ENCODE measurements at regions not wholly inside any gene's neighbourhood (a gene's known extent, or its start where the extent isn't known, plus 50 kb on each side); places are given as distances from the start of the nearest gene placed in this dataset.
"Not testable (repeated sequence)": the region's sequence is repeated elsewhere in the genome, so short reads cannot be mapped to it uniquely, and the experiment has no call there.

- DNase-seq: no peak
Observed at GRCh38 chr1:5684791-5685190, 307.4 kb downstream of the NPHP4 start.

DNA sequence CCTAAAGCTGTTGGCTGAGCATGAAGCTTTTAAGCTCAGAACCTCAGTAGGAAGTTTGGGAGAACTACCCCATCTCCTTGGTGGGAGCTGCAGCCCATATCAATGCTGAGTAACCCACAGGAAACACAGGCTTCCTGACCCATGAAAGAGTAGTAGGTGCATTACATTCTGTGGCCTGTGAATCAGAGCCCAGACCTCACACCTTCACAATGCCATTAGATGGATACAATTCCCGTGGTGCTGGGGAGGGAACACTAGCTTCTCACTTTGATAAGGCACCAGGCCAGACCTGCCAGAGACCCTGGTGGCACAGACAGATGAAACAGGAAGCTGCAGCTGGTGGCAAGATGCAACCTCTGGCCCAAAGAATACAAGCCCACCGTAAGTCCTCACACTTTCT lies 308.8 kb downstream of the NPHP4 start:
- no peak for DNase-seq

DNA sequence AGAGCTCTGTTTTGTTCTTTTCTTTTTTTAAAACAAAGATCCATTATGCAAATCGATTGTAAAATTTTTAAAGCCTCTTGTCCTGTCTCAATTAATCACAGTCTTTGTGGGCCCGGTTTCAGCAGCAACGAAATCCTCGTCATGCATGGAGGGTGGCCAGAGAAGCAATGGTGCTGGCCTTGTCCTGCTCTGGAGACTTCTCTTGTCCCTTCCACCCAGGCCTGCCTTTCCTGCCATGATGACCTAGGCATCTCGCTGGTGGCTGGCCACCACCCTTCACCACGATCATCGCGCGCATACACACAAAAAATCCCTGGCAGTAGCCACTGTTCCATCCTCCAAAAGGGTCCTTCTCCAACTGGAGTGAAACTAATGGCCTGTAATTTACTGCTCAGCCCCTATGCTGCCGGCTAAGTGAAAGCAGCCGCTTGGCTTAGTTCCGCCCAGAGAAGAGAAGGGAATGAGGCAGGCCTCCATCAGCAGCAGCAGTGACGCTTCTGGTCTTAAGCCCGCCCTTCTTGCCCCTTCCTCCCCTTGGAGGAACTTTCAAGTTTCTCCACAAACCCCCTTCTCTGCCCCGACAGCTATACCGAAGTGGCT lies 309.5 kb downstream of the NPHP4 start:
- DNase-seq: no peak

- DNase-seq: no peak
Observed at GRCh38 chr1:5681654-5682053, 310.6 kb downstream of the NPHP4 start.

- no peak for DNase-seq
Observed at GRCh38 chr1:5680600-5680999, 311.6 kb downstream of the NPHP4 start.

GRCh38 chr1:5678759-5679158 lies 313.5 kb downstream of the NPHP4 start:
- no peak for DNase-seq

DNA sequence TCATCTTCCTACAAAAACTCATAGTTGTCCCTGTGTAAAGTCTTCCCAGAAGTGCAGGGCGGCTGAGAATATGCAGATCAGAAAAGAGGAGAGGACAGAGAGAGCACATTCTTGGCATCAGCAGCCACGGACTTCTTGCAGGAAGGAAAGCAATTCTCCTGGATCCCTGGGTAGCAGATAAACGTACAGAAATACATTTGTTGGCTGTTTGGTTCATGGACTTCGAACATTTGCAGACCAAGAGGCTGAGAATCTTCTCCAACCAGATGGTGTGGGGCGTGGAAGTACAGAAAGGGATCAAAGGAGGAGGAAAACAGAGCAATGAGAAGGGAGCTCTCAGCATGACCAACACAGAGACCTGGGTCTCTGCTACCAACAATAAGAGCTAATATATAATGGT lies 319.9 kb downstream of the NPHP4 start:
- not testable (repeated sequence) for DNase-seq

DNA sequence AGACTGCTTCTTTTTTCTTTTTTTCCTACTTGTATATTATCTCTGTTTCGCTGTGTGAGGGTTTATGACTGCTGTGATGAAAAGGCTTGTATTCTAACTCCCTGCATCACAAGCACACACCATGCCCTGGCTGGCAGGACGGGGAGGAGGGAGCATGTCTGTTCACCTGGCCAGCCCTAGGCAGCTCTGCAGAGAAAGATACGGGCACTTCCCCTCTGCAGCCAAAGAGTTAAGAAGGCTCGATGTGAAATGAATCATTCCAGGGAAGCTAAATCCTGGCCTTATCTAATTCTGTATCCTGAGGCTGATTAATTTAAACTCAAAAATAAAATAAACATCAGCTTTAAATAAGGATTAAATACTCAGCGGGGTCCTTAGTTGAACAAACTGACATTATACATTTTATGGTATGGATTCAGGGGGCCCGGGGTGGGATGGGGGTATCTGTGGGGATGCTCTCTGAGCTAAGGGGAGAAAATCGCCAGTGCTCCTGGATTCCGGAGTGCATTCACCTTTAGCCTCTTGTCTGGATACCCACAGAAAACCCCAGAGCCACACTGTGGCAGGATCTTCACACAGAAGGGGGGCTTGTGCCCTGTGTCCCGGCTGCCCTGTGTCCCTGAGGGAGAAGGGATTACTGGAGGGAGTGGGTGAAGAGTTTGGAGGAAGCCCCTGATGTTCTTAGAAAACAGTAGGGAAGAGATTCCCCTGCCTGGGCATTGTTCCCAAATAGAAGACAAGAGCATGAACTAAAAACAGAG lies 321.5 kb downstream of the NPHP4 start:
- no peak for DNase-seq

DNA sequence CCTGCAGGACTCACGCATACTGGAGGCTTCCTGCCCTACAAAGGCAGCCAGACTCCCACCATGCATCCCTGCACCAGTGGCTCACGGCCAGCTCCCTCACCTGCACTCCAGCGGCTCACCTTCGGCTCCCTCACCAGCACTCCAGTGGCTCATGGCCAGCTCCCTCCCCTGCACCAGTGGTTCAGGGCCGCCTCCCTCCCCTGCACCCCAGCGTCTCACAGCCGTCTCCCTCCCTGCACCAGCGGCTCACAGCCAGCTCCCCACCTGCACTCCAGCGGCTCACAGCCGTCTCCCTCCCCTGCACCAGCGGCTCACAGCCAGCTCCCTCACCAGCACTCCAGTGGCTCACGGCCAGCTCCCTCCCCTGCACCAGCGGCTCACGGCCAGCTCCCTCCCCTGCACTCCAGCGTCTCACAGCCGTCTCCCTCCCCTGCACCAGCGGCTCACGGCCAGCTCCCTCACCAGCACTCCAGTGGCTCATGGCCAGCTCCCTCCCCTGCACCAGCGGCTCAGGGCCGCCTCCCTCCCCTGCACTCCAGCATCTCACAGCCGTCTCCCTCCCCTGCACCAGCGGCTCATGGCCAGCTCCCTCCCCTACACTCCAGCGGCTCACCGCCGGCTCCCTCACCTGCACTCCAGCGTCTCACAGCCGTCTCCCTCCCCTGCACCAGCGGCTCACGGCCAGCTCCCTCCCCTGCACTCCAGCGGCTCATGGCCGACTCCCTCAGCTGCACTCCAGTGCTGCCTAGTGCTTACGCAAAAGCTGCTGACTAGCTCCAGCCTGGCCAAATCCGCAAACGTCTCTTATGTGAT lies 324.5 kb downstream of the NPHP4 start:
- no peak for DNase-seq

- no peak for DNase-seq
Observed at GRCh38 chr1:5664906-5665875, 327.0 kb downstream of the NPHP4 start.

DNA sequence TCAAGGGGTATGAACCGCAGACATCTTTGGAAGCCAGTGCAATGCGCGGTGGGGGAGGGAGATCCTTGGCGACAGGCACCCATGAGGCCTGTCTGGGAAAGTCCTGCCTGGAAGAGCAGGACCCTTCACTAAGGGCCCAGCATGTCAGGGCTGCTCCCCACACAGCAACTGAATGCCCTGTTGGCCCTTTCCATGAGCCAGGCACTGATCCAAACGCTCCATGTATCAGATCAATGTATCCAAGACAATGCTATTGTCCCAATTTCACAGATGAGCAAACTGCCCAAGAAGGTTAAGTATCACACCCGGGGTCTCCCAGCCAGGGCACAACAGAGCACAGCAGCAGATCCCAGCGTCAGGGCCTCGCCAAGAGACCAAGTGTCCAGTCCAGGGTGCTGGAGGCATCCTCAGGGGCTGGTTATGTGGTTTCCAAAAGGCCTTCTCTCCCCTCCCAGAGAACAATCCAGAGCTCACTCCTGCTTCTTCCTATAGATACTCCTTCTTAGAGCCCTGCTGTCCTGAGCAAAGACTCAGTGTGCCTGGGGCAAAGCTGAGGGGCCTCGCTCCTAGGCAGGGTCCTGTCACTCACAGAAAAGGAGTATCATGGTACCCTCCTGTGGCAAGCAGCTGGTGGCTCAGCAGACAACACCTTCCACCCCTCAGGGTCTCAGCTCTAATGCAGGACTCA lies 328.0 kb downstream of the NPHP4 start:
- no peak for DNase-seq

DNA sequence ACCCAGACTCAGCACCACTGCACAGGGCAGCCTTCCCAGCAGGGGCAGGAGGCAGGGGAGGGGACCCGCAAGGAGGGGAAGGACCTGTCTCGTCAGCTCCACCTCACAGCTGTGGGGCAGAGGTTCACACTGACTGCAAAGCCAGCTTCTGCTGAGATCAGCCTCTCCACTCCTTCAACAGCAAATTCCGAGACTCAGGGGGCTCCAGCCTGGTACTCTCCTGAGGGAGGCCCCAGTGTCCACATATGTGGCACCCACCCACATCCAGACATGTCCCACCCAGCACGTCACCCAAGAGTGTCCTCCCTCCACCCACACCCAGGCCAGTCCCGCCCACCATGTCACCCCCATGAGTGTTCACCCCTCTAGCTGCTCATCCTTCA lies 329.5 kb downstream of the NPHP4 start:
- DNase-seq: no peak

DNA sequence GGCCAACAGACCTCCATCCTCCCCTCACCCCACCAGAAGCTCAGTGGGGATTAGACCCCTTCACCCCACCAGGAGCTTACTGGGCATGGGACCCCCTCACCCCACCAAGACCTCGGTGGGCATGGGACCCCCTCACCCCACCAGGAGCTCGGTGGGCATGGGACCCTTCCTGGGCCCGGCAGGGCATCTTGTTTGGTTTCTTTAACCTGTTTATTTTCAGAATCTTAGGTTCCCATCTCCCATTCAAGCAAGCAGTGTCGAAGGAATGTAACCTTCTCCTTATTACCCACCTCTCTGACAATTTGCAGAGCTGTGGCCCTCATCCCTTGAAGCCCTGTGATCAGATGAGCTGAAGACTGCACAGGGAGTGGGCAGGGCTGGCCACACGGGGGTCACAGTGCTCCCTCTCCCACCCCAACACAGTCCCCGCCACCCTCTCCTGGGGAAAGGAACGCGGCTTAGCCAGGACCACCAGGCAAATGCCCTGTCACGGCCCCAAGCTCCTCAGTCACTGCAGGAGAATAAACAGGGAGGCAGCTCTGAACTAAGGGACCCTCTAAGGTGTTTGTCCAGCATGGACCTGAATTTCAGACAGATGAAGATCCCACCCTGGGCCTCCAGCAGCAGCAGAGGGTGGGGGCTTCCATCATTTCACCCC lies 330.0 kb downstream of the NPHP4 start:
- no peak for DNase-seq

DNA sequence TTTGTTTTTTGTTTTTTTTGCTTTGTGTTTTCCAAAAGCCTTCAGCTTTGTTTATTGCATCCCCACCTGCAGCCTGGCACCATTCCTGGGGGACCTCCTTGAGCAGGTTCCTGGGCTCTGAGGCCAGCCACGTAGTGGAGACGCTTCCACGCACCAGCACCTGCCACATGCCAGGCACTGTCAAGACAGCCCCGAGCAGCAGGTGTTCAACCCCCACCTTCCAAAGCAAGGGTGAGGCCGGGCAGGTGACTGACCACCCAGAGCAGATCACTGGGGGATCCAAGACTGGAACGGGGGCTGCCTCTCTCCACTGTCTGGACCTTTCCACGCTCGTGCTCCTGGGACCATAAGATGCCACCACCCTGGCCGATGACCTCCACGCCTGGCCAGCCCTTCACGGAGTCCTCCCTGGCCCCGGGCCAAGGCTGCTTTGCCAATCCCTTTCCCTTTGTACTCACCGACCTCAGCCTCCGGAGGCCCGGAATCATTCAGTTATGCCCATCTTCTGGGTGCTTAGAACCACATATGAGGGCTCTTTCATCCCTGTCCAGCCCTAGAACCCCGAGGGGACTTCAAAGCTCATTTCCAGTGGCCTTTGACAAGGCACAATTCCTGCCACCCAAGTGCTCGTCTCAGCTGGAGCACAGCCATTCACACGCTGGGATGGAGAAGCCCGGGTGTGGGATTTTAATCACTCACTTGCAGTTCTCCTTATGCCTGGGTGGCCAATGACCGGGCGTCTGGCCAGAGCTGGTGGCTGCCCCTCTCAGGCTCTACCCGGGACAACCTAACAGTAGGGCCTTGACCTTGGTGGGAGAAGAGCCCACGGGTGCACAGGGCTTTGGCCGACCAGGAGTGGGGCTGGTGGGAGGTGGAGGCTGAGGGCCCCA lies 330.8 kb downstream of the NPHP4 start:
- DNase-seq: no peak

DNA sequence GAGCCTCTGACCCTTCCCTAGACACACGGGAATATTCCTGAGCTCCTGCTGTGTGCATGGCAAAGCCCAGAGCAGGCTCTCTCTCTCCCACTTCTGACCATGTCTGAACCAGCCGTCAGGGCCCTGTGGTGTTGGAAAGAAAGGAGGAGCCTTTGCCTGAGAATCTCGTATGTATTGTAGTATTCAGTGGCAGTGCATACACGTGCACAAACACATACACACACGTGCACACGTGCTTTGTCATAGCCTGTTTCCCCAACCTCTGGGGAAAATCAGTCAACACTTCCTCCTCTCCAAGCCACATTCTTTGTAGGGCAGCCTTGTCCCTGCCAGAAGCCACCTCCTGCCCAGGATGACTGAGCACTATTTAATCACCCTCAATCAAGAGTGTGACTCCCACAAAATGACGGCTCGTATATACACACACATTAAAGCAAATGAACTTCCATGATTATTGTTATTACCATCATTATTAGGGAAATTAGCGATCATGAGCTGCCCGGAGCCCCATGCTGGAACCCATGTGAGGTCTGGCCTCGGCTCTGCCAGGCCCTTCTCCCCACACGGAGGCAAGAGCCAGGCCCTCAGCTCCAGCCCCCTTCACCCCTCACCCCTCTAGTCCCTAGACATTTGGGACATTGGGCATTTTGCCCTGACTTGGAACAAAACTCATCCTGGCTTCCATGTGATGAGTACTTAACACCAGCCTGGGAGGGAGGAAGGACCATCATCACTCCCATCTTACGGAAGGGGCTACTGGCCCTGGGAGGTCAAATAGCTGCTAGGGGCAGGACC lies 331.9 kb downstream of the NPHP4 start:
- DNase-seq: no peak

GRCh38 chr1:5659606-5660005 lies 332.6 kb downstream of the NPHP4 start:
- no peak for DNase-seq

- no peak for DNase-seq
Observed at GRCh38 chr1:5658340-5659316, 333.6 kb downstream of the NPHP4 start.

All from activated naive CD4-positive, alpha-beta T cell (primary cell).